ENCODE measurements at regions not wholly inside any gene's neighbourhood (a gene's known extent, or its start where the extent isn't known, plus 50 kb on each side); places are given as distances from the start of the nearest gene placed in this dataset.

DNA sequence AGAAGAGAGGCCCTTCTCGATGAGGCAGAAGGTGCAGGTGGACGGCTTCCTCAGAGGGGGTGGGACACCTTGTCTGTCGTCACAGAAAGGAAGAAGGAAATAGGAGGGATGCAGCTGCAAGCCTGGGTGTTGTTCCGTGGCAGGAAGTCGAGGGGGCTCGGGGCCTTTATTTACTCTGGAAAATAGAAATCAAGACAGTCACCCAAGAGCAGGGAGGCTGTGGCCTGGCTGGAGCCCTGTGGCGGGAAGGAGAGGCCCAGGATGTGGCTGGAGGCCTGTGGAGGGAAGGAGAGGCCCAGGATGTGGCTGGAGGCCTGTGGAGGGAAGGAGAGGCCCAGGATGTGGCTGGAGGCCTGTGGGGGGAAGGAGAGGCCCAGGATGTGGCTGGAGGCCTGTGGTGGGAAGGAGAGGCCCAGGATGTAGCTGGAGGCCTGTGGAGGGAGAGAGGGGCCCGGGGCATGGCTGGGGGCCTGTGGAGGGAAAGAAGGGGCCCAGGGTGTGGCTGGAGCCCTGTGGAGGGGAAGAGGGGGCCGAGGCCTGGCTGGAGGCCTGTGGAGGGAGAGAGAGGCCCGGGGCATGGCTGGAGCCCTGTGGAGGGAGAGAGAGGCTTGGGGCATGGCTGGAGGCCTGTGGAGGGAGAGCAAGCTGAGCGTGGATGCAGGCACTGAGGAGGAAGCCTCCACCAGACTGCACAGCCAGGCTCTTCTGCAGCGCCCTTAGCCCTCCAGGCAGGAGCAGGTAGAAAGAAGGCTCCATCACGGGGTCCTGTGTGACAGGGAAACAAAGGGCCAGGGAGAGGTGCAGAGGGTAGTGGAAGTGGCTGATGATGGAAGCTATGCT lies 97.3 kb upstream of the SFMBT2 start:
- no peak for DNase-seq (ENCODE audit: low read depth in 3 of 3)

- DNase-seq (ENCODE audit: low read depth in 3 of 3) = no peak
Measured at GRCh38 chr10:7506571-7506970, 95.7 kb upstream of the SFMBT2 start.

DNA sequence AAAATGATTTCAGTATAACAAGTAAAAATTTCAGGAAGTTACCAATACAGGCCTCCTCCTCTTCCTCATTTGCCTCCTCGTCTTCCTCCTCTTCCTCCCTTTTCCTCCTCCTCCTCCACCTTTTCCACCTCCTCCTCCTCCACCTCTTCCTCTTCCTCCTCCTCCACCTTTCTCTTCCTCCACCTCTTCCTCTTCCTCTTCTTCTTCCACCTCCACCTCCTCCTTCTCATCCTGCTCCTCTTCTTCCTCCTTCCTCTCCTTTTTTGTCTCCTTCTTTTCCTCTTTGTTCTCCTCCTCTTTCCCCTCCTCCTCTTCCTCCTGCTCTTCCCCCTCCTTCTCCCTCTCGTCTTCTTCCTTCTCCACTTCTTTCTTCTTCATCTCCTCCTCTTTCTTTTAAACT lies 94.4 kb upstream of the SFMBT2 start:
- DNase-seq (ENCODE audit: low read depth in 3 of 3) = no peak

DNA sequence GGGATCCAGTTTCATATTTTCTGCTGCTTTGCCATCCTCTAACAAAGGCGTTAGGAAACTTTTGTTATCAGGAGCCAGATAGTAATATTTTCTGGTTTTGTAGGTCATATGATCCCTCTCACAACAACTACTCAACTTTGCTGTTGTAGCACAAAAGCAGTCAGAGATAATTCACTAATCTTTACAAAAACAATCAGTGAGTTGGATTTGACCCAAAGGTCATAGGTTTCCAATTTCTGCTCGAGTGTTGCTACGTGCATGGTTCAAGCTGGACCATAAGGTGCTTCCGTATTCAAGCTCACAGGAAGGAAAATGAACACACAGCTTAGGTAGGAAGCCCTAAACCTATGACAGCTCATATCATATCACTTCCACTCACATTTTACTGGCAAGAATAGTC lies 92.4 kb upstream of the SFMBT2 start:
- no peak for DNase-seq (ENCODE audit: low read depth in 3 of 3)

DNA sequence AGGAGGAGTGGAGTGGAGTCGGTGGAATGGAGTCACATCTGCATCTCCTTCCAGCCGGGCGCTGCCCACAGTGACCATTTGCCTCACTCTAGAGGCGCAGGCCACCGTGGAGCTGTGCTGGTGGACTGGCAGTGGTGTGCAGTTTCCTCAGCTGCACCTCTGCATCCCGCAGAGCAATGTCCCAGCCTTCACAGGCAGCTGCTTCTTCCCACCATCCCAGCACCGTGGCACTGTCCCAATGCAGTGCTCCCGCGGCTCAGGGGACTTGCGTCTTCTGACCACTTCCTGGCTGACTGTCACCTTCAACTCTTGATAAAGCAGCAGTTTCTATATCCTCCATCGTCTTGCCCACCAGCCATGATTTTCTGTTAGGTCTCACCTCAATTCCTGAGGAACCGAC lies 90.3 kb upstream of the SFMBT2 start:
- DNase-seq (ENCODE audit: low read depth in 3 of 3) = no peak

- DNase-seq (ENCODE audit: low read depth in 3 of 3) = no peak
Measured at GRCh38 chr10:7498111-7498510, 87.3 kb upstream of the SFMBT2 start.

- DNase-seq (ENCODE audit: low read depth in 3 of 3) = no peak
Measured at GRCh38 chr10:7493996-7494395, 83.2 kb upstream of the SFMBT2 start.

- DNase-seq (ENCODE audit: low read depth in 3 of 3) = no peak
Measured at GRCh38 chr10:7492660-7493046, 81.8 kb upstream of the SFMBT2 start.

GRCh38 chr10:7491949-7492659 lies 81.3 kb upstream of the SFMBT2 start:
- DNase-seq (ENCODE audit: low read depth in 3 of 3) = no peak

DNA sequence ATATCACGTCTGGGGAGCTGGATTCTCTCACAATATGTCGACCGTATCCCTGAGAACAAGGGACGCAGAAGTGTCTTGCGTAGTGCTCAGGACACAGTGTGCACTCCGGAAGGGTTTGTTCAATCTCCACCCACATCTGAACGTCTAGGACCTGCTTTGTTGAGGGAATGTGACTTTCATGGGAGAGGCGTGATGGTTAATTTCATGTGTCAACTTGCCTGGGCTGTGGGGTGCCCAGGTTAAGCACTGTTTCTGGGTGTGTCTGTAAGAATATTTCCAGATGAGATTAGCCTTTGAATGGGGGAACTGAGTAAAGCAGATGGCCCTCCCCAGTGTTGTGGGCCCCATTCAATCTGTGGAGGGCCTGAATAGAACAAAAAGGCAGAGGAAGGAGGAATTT lies 80.4 kb upstream of the SFMBT2 start:
- DNase-seq (ENCODE audit: low read depth in 3 of 3) = no peak

- no peak for DNase-seq (ENCODE audit: low read depth in 3 of 3)
Measured at GRCh38 chr10:7488418-7488829, 77.6 kb upstream of the SFMBT2 start.

DNA sequence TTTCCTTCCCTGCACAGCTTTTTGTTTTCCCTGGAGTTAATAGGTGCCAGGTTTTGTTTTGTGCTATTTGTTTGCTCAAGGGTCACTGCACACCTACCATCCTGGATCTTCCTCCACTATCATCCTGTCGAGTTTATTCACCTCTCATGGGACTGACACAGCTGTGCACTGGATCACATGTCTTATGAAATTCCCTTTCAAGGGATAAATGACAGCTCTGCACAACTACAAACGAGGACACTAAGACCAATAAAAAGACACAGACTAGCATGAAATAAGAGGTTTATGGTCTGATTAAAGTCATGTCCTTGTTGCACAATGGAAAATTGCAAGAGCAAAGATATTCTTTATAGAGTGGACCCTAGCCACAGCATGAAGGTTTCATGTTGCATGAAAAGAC lies 76.7 kb upstream of the SFMBT2 start:
- DNase-seq (ENCODE audit: low read depth in 3 of 3) = no peak

- no peak for DNase-seq (ENCODE audit: low read depth in 3 of 3)
Measured at GRCh38 chr10:7486528-7486927, 75.7 kb upstream of the SFMBT2 start.

DNA sequence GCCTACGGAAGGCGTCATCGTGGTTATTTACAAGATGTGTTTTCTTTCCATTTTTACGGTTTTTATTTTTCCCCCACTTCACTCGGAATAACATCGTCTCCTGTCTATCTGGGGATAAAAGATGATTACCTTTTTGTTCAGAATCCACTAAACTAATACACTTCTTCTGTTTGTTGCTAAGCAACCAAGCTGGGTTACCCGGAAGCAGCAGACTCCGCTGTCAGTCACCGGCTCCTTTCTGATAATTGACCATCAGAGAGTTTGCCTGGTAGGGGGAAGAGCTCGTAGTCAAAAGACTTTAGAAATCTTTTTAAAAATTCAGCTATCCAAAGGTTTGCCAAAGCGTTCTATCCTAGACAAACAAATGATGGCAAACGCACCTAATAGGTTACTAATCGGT lies 75.0 kb upstream of the SFMBT2 start:
- no peak for DNase-seq (ENCODE audit: low read depth in 3 of 3)

- no peak for DNase-seq (ENCODE audit: low read depth in 3 of 3)
Measured at GRCh38 chr10:7485244-7485556, 74.4 kb upstream of the SFMBT2 start.

DNA sequence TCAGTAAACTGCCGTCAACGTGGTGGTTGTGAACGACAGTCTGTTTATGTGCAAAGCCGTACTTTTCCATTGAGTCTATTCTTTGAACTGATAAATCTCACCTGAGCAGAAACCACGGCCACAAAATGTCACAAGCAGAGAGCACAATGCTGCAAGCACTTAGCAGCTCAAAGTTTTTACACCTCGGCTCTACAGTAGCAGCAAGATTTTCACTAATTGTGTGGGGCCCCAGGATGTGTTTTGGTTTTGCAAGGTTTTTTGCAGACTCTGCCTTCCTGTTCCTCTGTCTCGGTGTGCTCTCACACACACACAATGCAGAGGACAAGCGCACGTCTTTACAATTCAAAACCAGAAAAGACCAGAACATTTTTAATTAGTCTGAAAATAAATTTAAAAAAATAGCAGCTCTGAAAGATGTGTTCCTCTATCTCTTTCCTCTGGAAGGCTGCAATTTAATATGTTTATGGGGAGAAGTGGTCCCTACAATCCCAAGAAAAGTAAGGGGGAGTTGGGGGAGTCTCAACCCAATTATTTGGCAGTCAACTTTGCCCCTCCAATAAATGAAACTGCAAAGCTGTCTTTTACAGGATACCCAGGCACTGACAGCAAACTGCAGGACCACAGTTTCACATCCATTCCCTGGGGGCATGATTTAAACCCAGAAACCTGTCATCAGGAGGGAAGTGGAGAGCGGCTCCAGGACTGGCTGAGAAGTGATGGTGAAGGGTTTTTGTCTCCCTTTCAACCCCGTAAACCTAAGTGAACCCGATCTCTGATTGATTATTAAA lies 73.8 kb upstream of the SFMBT2 start:
- peak in 2 of 3 experiments; percentile 17 to 24 for DNase-seq (ENCODE audit: low read depth in 3 of 3)

GRCh38 chr10:7483848-7484247 lies 73.0 kb upstream of the SFMBT2 start:
- no peak for DNase-seq (ENCODE audit: low read depth in 3 of 3)

DNA sequence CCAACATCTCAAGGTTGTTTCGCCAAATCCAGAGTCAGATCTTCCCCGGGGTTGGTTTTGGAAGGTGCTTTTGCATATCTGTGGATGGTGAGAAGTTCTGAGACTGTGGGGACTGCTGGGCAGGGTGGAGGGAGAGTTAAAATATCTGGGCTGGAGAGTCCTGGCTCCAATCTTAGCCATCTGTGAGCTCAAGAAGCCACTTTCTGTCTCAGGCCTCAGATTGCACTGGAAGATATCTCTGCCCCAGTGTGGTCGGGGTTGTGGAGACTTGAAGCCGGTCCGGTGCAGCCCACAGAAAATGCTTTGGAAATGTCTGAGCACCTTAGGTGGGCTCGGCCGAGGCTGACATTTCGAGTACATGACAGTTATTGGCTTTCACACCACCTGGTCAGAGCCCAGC lies 72.2 kb upstream of the SFMBT2 start:
- no peak for DNase-seq (ENCODE audit: low read depth in 3 of 3)

DNA sequence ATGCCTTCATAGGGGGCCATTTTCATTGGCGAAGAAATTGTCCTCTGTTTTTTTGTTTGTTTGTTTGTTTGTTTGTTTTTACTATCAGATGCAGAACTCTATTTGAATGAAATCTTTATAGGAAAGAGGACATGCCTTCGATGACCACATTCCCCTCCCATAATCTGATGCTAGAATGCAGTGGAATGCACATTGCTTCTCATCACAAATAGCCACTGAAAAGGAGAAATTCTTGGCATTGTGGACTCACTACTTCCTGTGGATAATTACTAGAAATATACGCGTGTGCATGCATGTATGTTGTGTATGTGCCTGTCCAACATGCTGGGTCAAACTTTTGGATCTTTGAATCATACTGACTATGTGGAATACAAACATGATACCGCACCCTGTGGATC lies 70.5 kb upstream of the SFMBT2 start:
- DNase-seq (ENCODE audit: low read depth in 3 of 3) = no peak

DNA sequence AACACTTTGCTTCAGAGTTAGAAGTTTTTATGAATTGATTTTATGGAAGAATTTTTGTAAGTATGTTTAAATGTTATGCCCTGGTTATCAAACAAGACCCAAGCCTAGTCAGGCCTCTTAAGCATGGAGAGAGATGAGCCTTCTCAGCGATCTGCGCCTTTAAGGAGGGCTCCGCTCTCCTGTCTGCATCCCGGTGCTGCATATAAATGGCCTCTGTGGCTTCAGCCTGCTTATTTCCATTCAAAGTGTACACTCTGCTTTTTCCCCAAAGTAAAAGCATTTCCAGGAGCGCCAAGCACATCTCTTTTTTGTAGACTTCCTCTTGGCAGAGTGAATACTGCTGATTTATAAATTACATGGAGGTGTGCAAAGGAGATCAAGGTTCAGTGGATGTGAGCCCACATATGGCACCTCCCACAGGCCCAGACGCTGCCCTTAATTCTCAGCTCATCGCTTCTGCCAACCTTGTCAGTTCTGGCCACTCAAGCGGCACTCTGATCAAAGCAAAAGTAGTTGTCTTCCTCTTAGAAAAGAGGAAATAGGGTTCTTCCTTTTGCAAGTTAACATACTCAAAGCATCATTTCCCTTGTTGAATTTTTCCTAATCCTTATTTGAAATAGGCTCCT lies 70.0 kb upstream of the SFMBT2 start:
- DNase-seq (ENCODE audit: low read depth in 3 of 3) = no peak

DNA sequence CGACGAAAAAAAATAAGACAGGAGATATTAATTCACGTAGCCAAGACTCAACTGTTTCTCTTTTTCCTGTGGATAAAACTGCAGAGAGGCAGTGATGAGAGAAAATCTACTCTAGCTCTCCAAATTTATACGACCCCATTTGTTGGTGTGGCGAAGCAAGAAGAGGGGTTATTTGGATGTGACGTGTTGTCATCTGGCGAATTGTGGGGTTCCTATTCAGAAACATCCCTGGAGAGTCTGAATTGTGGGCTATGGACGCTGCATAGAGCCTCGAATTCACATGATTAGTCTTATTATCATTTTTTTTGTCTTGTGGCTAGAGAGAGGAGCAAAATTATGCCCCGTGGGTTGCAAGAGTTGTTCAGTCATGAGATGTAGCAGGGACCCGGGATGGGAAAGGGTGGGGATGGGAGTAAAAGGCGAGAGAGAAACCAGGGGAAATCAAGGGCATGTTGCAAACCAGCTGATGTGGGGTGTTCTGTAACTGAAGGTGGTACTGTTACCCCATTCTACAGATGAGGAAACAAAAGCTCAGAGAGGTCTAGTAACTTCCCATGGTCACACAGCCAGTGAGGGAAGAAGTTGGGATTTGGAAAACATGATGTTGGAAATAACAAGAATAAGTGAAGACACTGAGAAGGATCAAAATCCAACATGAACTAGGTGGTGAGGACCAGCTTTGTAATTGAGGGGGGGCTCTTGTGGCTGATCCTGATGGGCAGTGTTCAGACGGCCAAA lies 69.2 kb upstream of the SFMBT2 start:
- DNase-seq (ENCODE audit: low read depth in 3 of 3) = no peak

Measured in stimulated activated CD4-positive, alpha-beta T cell treated with anti-CD3 and anti-CD28 coated beads, TNF-alpha, amount 100 ng/mL, for 4 hours (primary cell).